Astrocyte (in vitro differentiated cells and primary cell): ENCODE measurements at regions not wholly inside any gene's neighbourhood (a gene's known extent, or its start where the extent isn't known, plus 50 kb on each side); places are given as distances from the start of the nearest gene placed in this dataset.

Experiments used
- DNase-seq: peaks from one replicate; pipeline ENCODE4 v3.0.0-alpha.2; 2010; ENCODE audit warnings: low read depth
- FAIRE-seq: peaks from 2 replicates; lab custom pipeline; 2011; peaks lifted over from hg19 to GRCh38; lab: Jason Lieb, UNC
- H2AFZ ChIP-seq: 2 replicates; pipeline ENCODE4 v1.6.0; 2012; ENCODE audit warnings: low read depth, low read length, inconsistent platforms
- H3K27ac ChIP-seq: 2 replicates; pipeline ENCODE4 v1.5.1; 2011; ENCODE audit warnings: low read depth, low read length, inconsistent platforms
- H3K27me3 ChIP-seq: 2 replicates; pipeline ENCODE4 v1.6.0; 2011; ENCODE audit warnings: low read length, inconsistent platforms; ENCODE audit not compliant: insufficient read depth
- H3K36me3 ChIP-seq: 2 replicates; pipeline ENCODE4 v1.5.1; 2011; ENCODE audit warnings: low read length, inconsistent platforms; ENCODE audit not compliant: insufficient read depth
- H3K4me1 ChIP-seq: 2 replicates; pipeline ENCODE4 v1.5.1; 2011; ENCODE audit warnings: low read length, inconsistent platforms; ENCODE audit not compliant: insufficient read depth
- H3K4me2 ChIP-seq: 2 replicates; pipeline ENCODE4 v1.6.0; 2012; ENCODE audit warnings: low read length, inconsistent platforms
- H3K4me3 ChIP-seq: 2 replicates; pipeline ENCODE4 v1.5.1; 2011; ENCODE audit warnings: low read depth, mild to moderate bottlenecking, low read length, inconsistent platforms; ENCODE audit not compliant: insufficient read depth
- H3K79me2 ChIP-seq: 2 replicates; pipeline ENCODE4 v1.6.0; 2012; ENCODE audit warnings: mild to moderate bottlenecking, low read length, inconsistent platforms; ENCODE audit not compliant: insufficient read depth
- H3K9ac ChIP-seq: 2 replicates; pipeline ENCODE4 v1.6.0; 2012; ENCODE audit warnings: mild to moderate bottlenecking, low read length, inconsistent platforms
- H3K9me3 ChIP-seq: 2 replicates; pipeline ENCODE4 v1.5.1; 2012; ENCODE audit warnings: low read depth, mild to moderate bottlenecking, low read length, inconsistent platforms; ENCODE audit not compliant: insufficient read depth
- H4K20me1 ChIP-seq: 2 replicates; pipeline ENCODE4 v1.6.0; 2012; ENCODE audit warnings: low read length, inconsistent platforms; ENCODE audit not compliant: insufficient read depth
- H3K27ac Mint-ChIP-seq: one replicate; pipeline ENCODE4 v1.8.0; 2021; ENCODE audit warnings: mild to moderate bottlenecking, mixed read lengths; ENCODE audit not compliant: unreplicated experiment
- H3K27me3 Mint-ChIP-seq: one replicate; pipeline ENCODE4 v1.8.0; 2021; ENCODE audit warnings: low read depth, mixed read lengths; ENCODE audit not compliant: unreplicated experiment
- H3K36me3 Mint-ChIP-seq: one replicate; pipeline ENCODE4 v1.8.0; 2021; ENCODE audit warnings: low read depth, mixed read lengths; ENCODE audit not compliant: unreplicated experiment
- H3K4me1 Mint-ChIP-seq: one replicate; pipeline ENCODE4 v1.8.0; 2021; ENCODE audit warnings: low read depth, mixed read lengths; ENCODE audit not compliant: unreplicated experiment
- H3K4me3 Mint-ChIP-seq: one replicate; pipeline ENCODE4 v1.8.0; 2021; ENCODE audit warnings: mild to moderate bottlenecking, moderate library complexity, mixed read lengths; ENCODE audit not compliant: unreplicated experiment
- H3K9me3 Mint-ChIP-seq: one replicate; pipeline ENCODE4 v1.8.0; 2021; ENCODE audit warnings: mild to moderate bottlenecking, mixed read lengths; ENCODE audit not compliant: unreplicated experiment
- CTCF ChIP-seq: IDR thresholded peaks from 2 replicates; pipeline ENCODE4 v1.5.1; 2011; ENCODE audit warnings: low read depth, mild to moderate bottlenecking, inconsistent platforms, low read length, moderate library complexity; ENCODE audit not compliant: insufficient read depth
- EZH2 ChIP-seq: IDR thresholded peaks from 2 replicates; pipeline ENCODE4 v1.6.1; 2012; ENCODE audit warnings: mild to moderate bottlenecking, low read length, inconsistent platforms; ENCODE audit not compliant: insufficient read depth

GRCh38 chr12:131507881-131508280, 203.0 kb upstream of the SFSWAP start:
- H3K27me3 ChIP-seq: no peaks in the 10 kb centered on the region
- TF ChIP-seq CTCF: no peak
- TF ChIP-seq EZH2: no peak
- no peak overlapping the region for H3K4me2 ChIP-seq
- no peaks in the 10 kb centered on the region for H3K36me3 ChIP-seq
- DNase-seq (no peak), FAIRE-seq (no peak)
- H3K9ac ChIP-seq: no peak overlapping the region
- peaks cover 25% of the 10 kb centered on the region for H3K27me3 Mint-ChIP-seq
- no peaks in the 10 kb centered on the region for H4K20me1 ChIP-seq
- peaks cover 9% of the 10 kb centered on the region for H3K4me1 Mint-ChIP-seq
- no peaks in the 10 kb centered on the region for H3K4me1 ChIP-seq
- no peak overlapping the region for H3K27ac Mint-ChIP-seq
- H2AFZ ChIP-seq: no peak overlapping the region
- H3K9me3 Mint-ChIP-seq: no peaks in the 10 kb centered on the region
- H3K27ac ChIP-seq: no peak overlapping the region
- H3K36me3 Mint-ChIP-seq: no peaks in the 10 kb centered on the region
- no peak overlapping the region for H3K4me3 ChIP-seq
- no peaks in the 10 kb centered on the region for H3K9me3 ChIP-seq
- no peak overlapping the region for H3K4me3 Mint-ChIP-seq
- no peaks in the 10 kb centered on the region for H3K79me2 ChIP-seq

DNA sequence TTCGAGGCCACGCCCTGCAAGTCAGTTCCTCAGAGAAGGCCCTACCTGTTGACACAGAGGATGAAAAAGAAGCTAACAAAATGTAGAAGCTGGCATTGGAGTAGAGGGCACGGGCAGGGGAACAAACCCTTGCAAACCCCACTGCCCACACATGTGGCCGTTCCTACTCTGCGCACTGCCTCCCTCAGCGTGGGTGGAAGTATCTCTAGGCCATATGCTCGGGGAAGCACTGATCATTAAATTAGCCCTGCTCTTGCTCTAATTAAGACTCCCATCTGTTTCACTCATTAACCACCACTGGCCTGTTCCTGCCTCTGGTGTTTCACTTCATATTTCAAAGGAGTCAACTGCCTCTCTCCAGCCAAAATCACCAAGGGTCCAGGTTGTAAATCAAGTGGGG, 201.2 kb upstream of the SFSWAP start:
- Mint-ChIP-seq H3K4me3 (no peak overlapping the region), H3K27ac (no peak overlapping the region), H3K36me3 (no peaks in the 10 kb centered on the region), H3K9me3 (no peaks in the 10 kb centered on the region), H3K27me3 (peaks cover 29% of the 10 kb centered on the region), H3K4me1 (peaks cover 9% of the 10 kb centered on the region)
- Histone ChIP-seq H2AFZ (no peak overlapping the region), H3K36me3 (no peaks in the 10 kb centered on the region), H3K9me3 (no peaks in the 10 kb centered on the region), H3K27me3 (no peaks in the 10 kb centered on the region), H3K4me2 (no peak overlapping the region), H3K9ac (no peak overlapping the region), H3K79me2 (no peaks in the 10 kb centered on the region), H3K4me3 (no peak overlapping the region), H3K27ac (no peak overlapping the region), H4K20me1 (no peaks in the 10 kb centered on the region), H3K4me1 (no peaks in the 10 kb centered on the region)
- DNase-seq (no peak), FAIRE-seq (no peak)
- TF ChIP-seq EZH2: no peak
- no peak for TF ChIP-seq CTCF

GRCh38 chr12:131510431-131510830, 200.5 kb upstream of the SFSWAP start:
- H3K9me3 Mint-ChIP-seq: no peaks in the 10 kb centered on the region
- DNase-seq (no peak), FAIRE-seq (no peak)
- Histone ChIP-seq H3K4me3 (no peak overlapping the region), H3K27me3 (no peaks in the 10 kb centered on the region), H3K36me3 (no peaks in the 10 kb centered on the region), H3K79me2 (no peaks in the 10 kb centered on the region), H3K9ac (no peak overlapping the region), H3K27ac (no peak overlapping the region), H3K4me2 (no peak overlapping the region), H3K9me3 (no peaks in the 10 kb centered on the region), H3K4me1 (no peaks in the 10 kb centered on the region), H4K20me1 (no peaks in the 10 kb centered on the region), H2AFZ (no peak overlapping the region)
- peaks cover 29% of the 10 kb centered on the region for H3K27me3 Mint-ChIP-seq
- no peak overlapping the region for H3K27ac Mint-ChIP-seq
- H3K36me3 Mint-ChIP-seq: no peaks in the 10 kb centered on the region
- H3K4me3 Mint-ChIP-seq: no peak overlapping the region
- TF ChIP-seq CTCF (no peak), EZH2 (no peak)
- H3K4me1 Mint-ChIP-seq: peaks cover 9% of the 10 kb centered on the region
